HepG2 (cell line): ENCODE measurements at regions not wholly inside any gene's neighbourhood (a gene's known extent, or its start where the extent isn't known, plus 50 kb on each side); places are given as distances from the start of the nearest gene placed in this dataset.

ENCODE experiments used
- ATAC-seq: fragments of 200-7000 bp; cut with Tn5 transposase; 3 replicates; pipeline ENCODE4 v1.9.1; 2020; ENCODE audit warnings: mild to moderate bottlenecking, moderate library complexity
- BruUV-seq: library from RNA; stranded (reverse); fragments of 400-500 nt; replicated peaks from 2 replicates; lab custom pipeline; 2021; lab: Mats Ljungman, UMichigan
- CTCF ChIA-PET: fragments of 300-600 bp; formaldehyde crosslinking; extraction: SDS; loops from one replicate; lab custom pipeline; 2021; ENCODE audit warnings: low total read pairs, inconsistent platforms, low intra/inter-chr PET ratio; lab: Yijun Ruan, JAX
- POLR2A ChIA-PET: fragments of 350-600 bp; sonication (Branson Sonifier 250); formaldehyde crosslinking; loops from one replicate; lab custom pipeline; 2020; ENCODE audit warnings: antibody characterized with exemption, inconsistent platforms; lab: Yijun Ruan, JAX
- DNase-seq: peaks from one replicate; pipeline ENCODE4 v3.0.0-alpha.2; 2015; ENCODE audit warnings: low spot score
- FAIRE-seq: peaks from 3 replicates; lab custom pipeline; 2011; peaks lifted over from hg19 to GRCh38; lab: Jason Lieb, UNC
- H2AFZ ChIP-seq: one replicate; pipeline ENCODE4 v1.6.1; 2011; ENCODE audit warnings: low read length, inconsistent platforms
- H3K27ac ChIP-seq: fragments of 300-600 bp; 3 replicates; pipeline ENCODE4 v1.8.0; 2011; ENCODE audit warnings: mixed run types, mild to moderate bottlenecking, mixed read lengths, low read length, inconsistent platforms; ENCODE audit not compliant: insufficient read depth; ENCODE audit errors: extremely low read length
- H3K27me3 ChIP-seq, 2 experiments: fragments of 200-600 bp in 1 of 2; 2 replicates in 1 of 2; 3 replicates in 1 of 2; pipeline versions ENCODE4 v1.6.0 to v1.8.0; 2011; ENCODE audit warnings: low read length in 2 of 2, mild to moderate bottlenecking in 2 of 2, moderate library complexity in 2 of 2, inconsistent platforms in 1 of 2; ENCODE audit not compliant: insufficient read depth in 2 of 2, control insufficient read depth in 1 of 2
- H3K36me3 ChIP-seq, 2 experiments: fragments of 200-600 bp in 1 of 2; replicated peaks in 1 of 2; 2 replicates in 1 of 2; 3 replicates in 1 of 2; pipeline versions ENCODE4 v1.5.1 to v1.8.0; 2011; ENCODE audit warnings: low read length in 2 of 2, inconsistent platforms in 1 of 2; ENCODE audit not compliant: insufficient read depth in 2 of 2, control insufficient read depth in 1 of 2
- H3K4me1 ChIP-seq: 2 replicates; pipeline ENCODE4 v1.5.1; 2012; ENCODE audit warnings: low read length, inconsistent platforms; ENCODE audit not compliant: insufficient read depth
- H3K4me2 ChIP-seq: 2 replicates; pipeline ENCODE4 v1.6.0; 2011; ENCODE audit warnings: low read depth, low read length, inconsistent platforms
- H3K4me3 ChIP-seq, 3 experiments: fragments of 200-600 bp in 1 of 3; sonication (generic), shearing (Covaris generic) in 1 of 3; replicated peaks in 1 of 3; 2 replicates each; pipeline ENCODE4 v1.5.1; 2011 to 2016; ENCODE audit warnings: low read length in 3 of 3, inconsistent platforms in 2 of 3, low read depth in 2 of 3, mild to moderate bottlenecking in 2 of 3, control low read depth in 1 of 3, mixed read lengths in 1 of 3; ENCODE audit not compliant: insufficient read depth in 1 of 3
- H3K79me2 ChIP-seq: one replicate; pipeline ENCODE4 v1.6.1; 2011; ENCODE audit warnings: low read length, inconsistent platforms; ENCODE audit not compliant: insufficient read depth
- H3K9ac ChIP-seq: 2 replicates; pipeline ENCODE4 v1.6.0; 2011; ENCODE audit warnings: mild to moderate bottlenecking, low read depth, low read length, inconsistent platforms; ENCODE audit not compliant: insufficient read depth
- H3K9me3 ChIP-seq: 2 replicates; pipeline ENCODE4 v1.5.1; 2012; ENCODE audit warnings: mild to moderate bottlenecking, low read length
- H4K20me1 ChIP-seq: 2 replicates; pipeline ENCODE4 v1.6.0; 2011; ENCODE audit warnings: inconsistent platforms, mild to moderate bottlenecking, low read length, moderate library complexity; ENCODE audit not compliant: insufficient read depth
- ARID5B ChIP-seq: IDR thresholded peaks from 2 replicates; pipeline ENCODE4 v1.4.0; 2020; ENCODE audit warnings: mild to moderate bottlenecking, missing genetic modification reagents
- ATF1 ChIP-seq: IDR thresholded peaks from 2 replicates; pipeline ENCODE4 v1.6.1; 2016; ENCODE audit warnings: mild to moderate bottlenecking, control low read depth
- CENPBD1 ChIP-seq: sonication (generic); formaldehyde crosslinking; IDR thresholded peaks from 2 replicates; pipeline ENCODE4 v1.8.0; 2022; ENCODE audit warnings: missing genetic modification reagents, low read depth, mild to moderate bottlenecking, borderline replicate concordance
- ELF3 ChIP-seq: IDR thresholded peaks from 2 replicates; pipeline ENCODE4 v1.6.1; 2016; ENCODE audit warnings: missing genetic modification reagents, missing compliant biosample characterization
- ETV5 ChIP-seq: IDR thresholded peaks from 2 replicates; pipeline ENCODE4 v1.6.1; 2018; ENCODE audit warnings: missing biosample characterization, missing genetic modification reagents, inconsistent platforms, borderline replicate concordance
- GATAD2A ChIP-seq: IDR thresholded peaks from 2 replicates; pipeline ENCODE4 v1.6.1; 2016
- IRF2 ChIP-seq: IDR thresholded peaks from 2 replicates; pipeline ENCODE4 v1.6.1; 2018; ENCODE audit warnings: missing genetic modification reagents, missing compliant biosample characterization
- KLF12 ChIP-seq: sonication (generic); formaldehyde crosslinking; IDR thresholded peaks from 2 replicates; pipeline ENCODE4 v1.4.0; 2020; ENCODE audit warnings: missing genetic modification reagents, borderline replicate concordance
- NONO ChIP-seq, 2 experiments: fragments of 450-650 bp in 1 of 2; sonication (generic) in 1 of 2; formaldehyde crosslinking in 1 of 2; IDR thresholded peaks in 1 of 2; conservative IDR thresholded peaks in 1 of 2; 2 replicates each; pipeline versions ENCODE4 v1.6.1 to v1.8.0; 2017 to 2022; ENCODE audit warnings: mild to moderate bottlenecking in 1 of 2, missing genetic modification reagents in 1 of 2, moderate library complexity in 1 of 2
- PHF20 ChIP-seq: sonication (generic); formaldehyde crosslinking; IDR thresholded peaks from 2 replicates; pipeline ENCODE4 v1.5.0; 2020; ENCODE audit warnings: mild to moderate bottlenecking, missing genetic modification reagents
- PRMT3 ChIP-seq: sonication (generic); formaldehyde crosslinking; IDR thresholded peaks from 2 replicates; pipeline ENCODE4 v1.8.1; 2022; ENCODE audit warnings: low read depth, mild to moderate bottlenecking, moderate library complexity, missing genetic modification reagents, borderline replicate concordance
- ZMYM3 ChIP-seq: sonication (generic); formaldehyde crosslinking; IDR thresholded peaks from 2 replicates; pipeline ENCODE4 v1.5.1; 2020; ENCODE audit warnings: mild to moderate bottlenecking, missing genetic modification reagents
- ZNF329 ChIP-seq: sonication (generic); formaldehyde crosslinking; IDR thresholded peaks from 2 replicates; pipeline ENCODE4 v1.9.0; 2021; ENCODE audit warnings: low read depth, mild to moderate bottlenecking, missing genetic modification reagents
- ZNF709 ChIP-seq: sonication (generic); formaldehyde crosslinking; IDR thresholded peaks from 2 replicates; pipeline ENCODE4 v1.5.0; 2020; ENCODE audit warnings: mild to moderate bottlenecking, missing genetic modification reagents
- ZNF777 ChIP-seq: sonication (generic); formaldehyde crosslinking; IDR thresholded peaks from 2 replicates; pipeline ENCODE4 v1.4.0; 2020; ENCODE audit warnings: missing genetic modification reagents
- WGBS: methylation state at CpG from one replicate; pipeline ENCODE4 v1.1.6; 2017; ENCODE audit warnings: low lambda C conversion rate; 5-methylcytosine and 5-hydroxymethylcytosine counted together
- in situ Hi-C: cut with HindIII; loops from 2 replicates; pipeline ENCODE4 v1.10.0; 2017; ENCODE audit warnings: low pct_unique_long_range_greater_than_20kb; ENCODE audit not compliant: extremely low pct_ligation_motif_present
- intact Hi-C: fragments of 100-400 bp; cut with micrococcal nuclease; formaldehyde crosslinking; loops from one replicate; pipeline ENCODE4 v1.10.0; 2022; ENCODE audit not compliant: unreplicated experiment

- Histone ChIP-seq H3K4me1 (peaks cover 27% of the 10 kb centered on the region), H3K79me2 (no peaks in the 10 kb centered on the region), H3K9ac (no peak overlapping the region), H2AFZ (no peak overlapping the region), H3K9me3 (no peaks in the 10 kb centered on the region), H3K36me3 (no peaks in the 10 kb centered on the region), H3K27ac (no peak overlapping the region), H3K27me3 (peaks cover 0 to 34% of the 10 kb centered on the region in 2 experiments; a peak in 3 of 5 replicates), H4K20me1 (no peaks in the 10 kb centered on the region), H3K4me2 (peak overlapping the region; percentile 70), H3K4me3 (0 out of 6 replicates have a peak overlapping the region, but pooled peaks of 1 of the 3 experiments have one; percentile 21)
- intact Hi-C loops (no loop called here), in situ Hi-C loops (no loop called here)
- TF ChIP-seq KLF12 (CRISPR knock-in tag) (no peak), ZNF329 (CRISPR knock-in tag) (no peak), ZNF777 (CRISPR knock-in tag) (no peak), CENPBD1 (CRISPR knock-in tag) (no peak), NONO (IDR thresholded peaks at IDR 0.05) (no peak), NONO (CRISPR knock-in tag; conservative IDR thresholded peaks at IDR 0.05) (no peak), ATF1 (no peak)
- DNase-seq: no peak
- CTCF ChIA-PET: no interaction called here
- WGBS: 25% methylated on average over 2 of the region's 2 CpGs
- no TSS peak for BruUV-seq
- no peak for FAIRE-seq
- POLR2A ChIA-PET: no interaction called here
- peak; percentile 25; the same call in 2 of the 3 replicates for ATAC-seq
Observed at GRCh38 chr15:63436341-63436740, 54.7 kb upstream of the CA12 start.

DNA sequence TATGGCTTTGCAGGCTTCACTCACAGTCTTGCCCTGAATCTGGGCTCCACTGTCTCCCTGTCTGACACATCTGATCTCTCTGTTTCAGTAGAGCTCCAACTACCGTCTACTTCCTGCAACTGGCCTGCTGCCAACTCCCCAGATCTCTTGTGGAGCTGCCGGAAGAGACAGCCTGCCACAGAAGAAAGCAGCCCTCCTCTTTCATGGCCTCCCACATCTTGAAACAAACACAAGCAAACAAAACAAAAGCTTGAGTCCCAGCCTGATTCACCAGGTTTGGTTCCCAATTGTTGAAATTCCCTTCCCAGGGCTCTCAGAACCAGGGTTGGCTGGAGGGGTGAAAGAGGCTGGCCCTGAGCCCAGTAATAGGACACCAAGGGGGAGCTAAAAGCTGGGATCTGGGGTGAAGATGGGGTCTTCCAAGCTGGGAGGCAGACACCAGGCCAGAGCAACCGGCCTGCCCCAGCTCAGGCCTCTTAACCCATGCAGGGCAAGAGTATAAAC is 55.3 kb upstream of the CA12 start:
- Histone ChIP-seq H3K9me3 (no peaks in the 10 kb centered on the region), H2AFZ (peak overlapping the region; percentile 86), H3K4me3 (peak overlapping the region in 1 of 3 experiments; percentile 21; a peak in 2 of 6 replicates), H3K27me3 (peaks cover 0 to 34% of the 10 kb centered on the region in 2 experiments; a peak in 3 of 5 replicates), H3K4me1 (peaks cover 27% of the 10 kb centered on the region), H3K27ac (no peak overlapping the region), H3K4me2 (peak overlapping the region; percentile 70), H3K9ac (no peak overlapping the region), H4K20me1 (no peaks in the 10 kb centered on the region), H3K79me2 (no peaks in the 10 kb centered on the region), H3K36me3 (no peaks in the 10 kb centered on the region)
- BruUV-seq: no TSS peak
- DNase-seq (peak; percentile 70), ATAC-seq (peak; percentile 90), FAIRE-seq (peak; percentile 75)
- ChIA-PET POLR2A (no interaction called here), CTCF (no interaction called here)
- in situ Hi-C loops: no loop called here
- intact Hi-C loops: no loop called here
- WGBS: 3% methylated on average over 3 of the region's 3 CpGs
- TF ChIP-seq IRF2 (CRISPR knock-in tag): 0 out of 2 replicates have a peak, but pooled peaks have one; percentile 32
- peak; percentile 36; the same call in 1 of the 2 replicates for TF ChIP-seq ETV5 (CRISPR knock-in tag)
- TF ChIP-seq ZNF709: peak; percentile 51; the same call in 1 of the 2 replicates
- TF ChIP-seq ARID5B: peak; percentile 25; the same call in 1 of the 2 replicates
- peak; percentile 73; the same call in 1 of the 2 replicates for TF ChIP-seq ELF3 (CRISPR knock-in tag)
- TF ChIP-seq GATAD2A (CRISPR knock-in tag): 0 out of 2 replicates have a peak, but pooled peaks have one; percentile 32
- TF ChIP-seq ZMYM3 (CRISPR knock-in tag): 0 out of 2 replicates have a peak, but pooled peaks have one; percentile 8
- TF ChIP-seq PHF20 (CRISPR knock-in tag): peak; percentile 34; the same call in 1 of the 2 replicates
- TF ChIP-seq PRMT3: no peak
